Pancreas (tissue), 10 donors: ENCODE measurements at regions not wholly inside any gene's neighbourhood (a gene's known extent, or its start where the extent isn't known, plus 50 kb on each side); places are given as distances from the start of the nearest gene placed in this dataset.

ENCODE experiments used
- ATAC-seq, 4 donors: fragments of 200-7000 bp; cut with Tn5 transposase; one replicate each; pipeline versions ENCODE4 v1.8.0 to v1.9.1; 2020; ENCODE audit warnings: mild to moderate bottlenecking in 4 of 4, moderate library complexity in 4 of 4
- DNase-seq, 6 donors: peaks; one replicate each; pipeline ENCODE4 v3.0.0-alpha.2; 2020
- FAIRE-seq: peaks from 2 replicates; lab custom pipeline; 2012; peaks lifted over from hg19 to GRCh38; lab: Jason Lieb, UNC
- H3K27ac ChIP-seq, 4 donors: fragments of 200-600 bp; sonication (generic); 1 replicate in 3 of 4; 2 replicates in 1 of 4; pipeline versions ENCODE4 v1.5.0 to v1.8.0; 2020
- H3K27me3 ChIP-seq, 4 donors: fragments of 200-600 bp; one replicate each; pipeline ENCODE4 v1.8.0; 2021
- H3K36me3 ChIP-seq, 3 donors: fragments of 200-600 bp; sonication (generic) in 1 of 3; one replicate each; pipeline versions ENCODE4 v1.5.0 to v1.8.0; 2020 to 2021
- H3K4me1 ChIP-seq, 3 donors: fragments of 200-600 bp; one replicate each; pipeline ENCODE4 v1.8.0; 2021
- H3K4me3 ChIP-seq, 4 donors: fragments of 200-600 bp; sonication (generic) in 2 of 4; one replicate each; pipeline versions ENCODE4 v1.5.0 to v1.8.0; 2020 to 2021
- H3K9me3 ChIP-seq, 4 donors: fragments of 200-600 bp; one replicate each; pipeline ENCODE4 v1.8.0; 2021
- WGBS, 2 donors: extraction: QIAGEN DNeasy Blood & Tissue Kit; methylation state at CpG; one replicate each; pipeline ENCODE4 v1.1.7; 2013; 5-methylcytosine and 5-hydroxymethylcytosine counted together
- intact Hi-C, 3 donors: fragments of 100-400 bp; cut with DNase I; formaldehyde crosslinking; loops; one replicate each; pipeline versions ENCODE4 v1.11.1 to v1.14.2; 2022
- TF ChIP-seq, protein P1 (sequence below), 4 donors: fragments of 200-600 bp; sonication (generic) in 3 of 4; IDR thresholded peaks; one replicate each; pipeline versions ENCODE4 v1.5.0 to v1.8.0; 2021; ENCODE audit warnings: antibody characterized with exemption in 4 of 4
- donor health status: healthy with polysubstance abuse.
- donor health status: DM: no; HTN: no; CAD: no; lungs with moderate emphysema.
- donor health status: DM: no; HTN: no; CAD: no.
- donor health status: control.
- donor health status: control.
- donor health status: Bipolar disorder and iron deficiency.
- donor health status: DM: yes; HTN: yes; CAD: no.
- donor health status: DM: no; HTN: no; CAD: no.
- donor health status: DM: no; HTN: no; CAD: no.
- donor health status: DM: yes; HTN: yes; CAD: no.

DNA sequence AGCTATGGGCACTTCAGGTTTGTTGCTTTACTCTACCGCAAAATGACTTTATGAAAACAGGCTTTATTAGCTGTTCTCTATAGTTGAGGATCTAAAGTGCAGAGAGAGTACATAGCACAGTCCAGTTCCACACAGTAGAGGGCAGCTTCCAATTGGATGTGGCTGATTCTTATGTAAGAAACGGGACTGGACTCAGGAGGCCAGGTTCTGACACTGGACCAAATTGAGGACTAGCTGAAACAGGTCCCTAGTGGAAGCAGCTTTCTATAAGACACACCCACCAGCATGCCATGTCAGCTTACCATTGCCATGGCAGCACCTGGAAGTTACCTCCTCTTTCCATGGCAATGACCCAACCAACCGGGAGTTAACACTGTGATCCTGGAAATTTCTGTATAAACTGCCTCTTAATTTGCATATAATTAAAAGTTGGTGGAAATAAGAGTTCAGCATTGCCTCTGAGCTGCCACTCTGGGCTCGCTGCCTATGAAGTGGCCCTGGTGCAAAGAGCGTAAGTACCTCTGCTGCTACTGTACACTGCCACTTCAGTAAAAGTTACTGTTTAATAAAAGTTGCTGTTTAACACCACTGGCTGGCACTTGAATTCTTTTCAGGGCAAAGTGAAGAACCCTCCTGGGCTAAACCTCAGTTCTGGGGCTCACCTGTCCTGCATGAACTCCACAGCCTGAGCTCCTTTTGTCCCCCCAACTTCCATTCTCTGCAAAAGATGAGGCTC, 211.9 kb upstream of the SLC10A2 start:
- FAIRE-seq (no peak), ATAC-seq (no peak), DNase-seq (no peak)
- H3K27ac ChIP-seq = no peak overlapping the region
- H3K9me3 ChIP-seq = no peaks in the 10 kb centered on the region
- no peaks in the 10 kb centered on the region for H3K4me1 ChIP-seq
- no peaks in the 10 kb centered on the region for H3K36me3 ChIP-seq
- WGBS, 2 donors = 46 to 65% methylated on average over 5 of the region's 5 CpGs
- no peak overlapping the region for H3K4me3 ChIP-seq
- no peaks in the 10 kb centered on the region for H3K27me3 ChIP-seq
- intact Hi-C loops = no loop called here
- TF ChIP-seq, protein P1, sequence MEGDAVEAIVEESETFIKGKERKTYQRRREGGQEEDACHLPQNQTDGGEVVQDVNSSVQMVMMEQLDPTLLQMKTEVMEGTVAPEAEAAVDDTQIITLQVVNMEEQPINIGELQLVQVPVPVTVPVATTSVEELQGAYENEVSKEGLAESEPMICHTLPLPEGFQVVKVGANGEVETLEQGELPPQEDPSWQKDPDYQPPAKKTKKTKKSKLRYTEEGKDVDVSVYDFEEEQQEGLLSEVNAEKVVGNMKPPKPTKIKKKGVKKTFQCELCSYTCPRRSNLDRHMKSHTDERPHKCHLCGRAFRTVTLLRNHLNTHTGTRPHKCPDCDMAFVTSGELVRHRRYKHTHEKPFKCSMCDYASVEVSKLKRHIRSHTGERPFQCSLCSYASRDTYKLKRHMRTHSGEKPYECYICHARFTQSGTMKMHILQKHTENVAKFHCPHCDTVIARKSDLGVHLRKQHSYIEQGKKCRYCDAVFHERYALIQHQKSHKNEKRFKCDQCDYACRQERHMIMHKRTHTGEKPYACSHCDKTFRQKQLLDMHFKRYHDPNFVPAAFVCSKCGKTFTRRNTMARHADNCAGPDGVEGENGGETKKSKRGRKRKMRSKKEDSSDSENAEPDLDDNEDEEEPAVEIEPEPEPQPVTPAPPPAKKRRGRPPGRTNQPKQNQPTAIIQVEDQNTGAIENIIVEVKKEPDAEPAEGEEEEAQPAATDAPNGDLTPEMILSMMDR (IDR thresholded peaks at IDR 0.05) = no peak

DNA sequence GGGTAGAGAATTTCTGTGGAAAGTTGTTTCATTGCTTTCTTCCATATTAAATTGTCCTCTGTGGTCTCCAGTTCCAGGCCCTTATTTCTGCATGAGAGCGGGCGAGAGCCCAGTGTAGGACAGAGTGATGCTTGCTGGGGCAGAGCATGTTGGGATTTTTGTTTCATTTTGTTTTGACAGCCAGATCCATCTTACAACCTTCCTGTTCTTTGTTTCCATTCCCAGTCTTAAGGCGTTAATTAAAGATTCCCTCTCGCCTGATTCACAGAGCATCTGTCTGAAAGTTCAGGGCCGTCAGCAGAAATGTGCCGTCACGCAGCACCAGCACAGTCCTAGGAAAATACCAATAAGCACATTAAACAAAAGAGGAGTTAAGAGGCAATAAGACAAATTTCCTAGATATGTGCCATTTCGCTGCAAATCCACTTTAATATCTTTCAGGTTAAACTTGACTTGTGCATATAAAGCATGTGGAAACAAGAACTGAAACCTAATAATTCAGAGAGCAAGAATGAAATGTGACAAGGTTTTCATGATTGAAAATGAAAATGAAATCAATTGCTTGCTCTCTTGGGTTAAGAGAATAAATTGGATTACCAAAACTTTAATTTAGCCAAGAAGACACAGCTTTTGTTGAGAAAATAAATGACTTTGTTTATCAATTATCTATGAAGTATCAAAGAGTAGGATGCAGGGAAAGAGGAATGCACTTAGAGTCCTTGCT, 210.7 kb upstream of the SLC10A2 start:
- H3K4me3 ChIP-seq = no peak overlapping the region
- no peaks in the 10 kb centered on the region for H3K4me1 ChIP-seq
- no peaks in the 10 kb centered on the region for H3K9me3 ChIP-seq
- DNase-seq = no peak
- no peak for FAIRE-seq
- H3K27me3 ChIP-seq = no peaks in the 10 kb centered on the region
- TF ChIP-seq, protein P1 (IDR thresholded peaks at IDR 0.05) = no peak
- WGBS, 2 donors = 66 to 82% methylated on average over 8 of the region's 8 CpGs
- no peak overlapping the region for H3K27ac ChIP-seq
- ATAC-seq = no peak
- intact Hi-C loops = no loop called here
- no peaks in the 10 kb centered on the region for H3K36me3 ChIP-seq

DNA sequence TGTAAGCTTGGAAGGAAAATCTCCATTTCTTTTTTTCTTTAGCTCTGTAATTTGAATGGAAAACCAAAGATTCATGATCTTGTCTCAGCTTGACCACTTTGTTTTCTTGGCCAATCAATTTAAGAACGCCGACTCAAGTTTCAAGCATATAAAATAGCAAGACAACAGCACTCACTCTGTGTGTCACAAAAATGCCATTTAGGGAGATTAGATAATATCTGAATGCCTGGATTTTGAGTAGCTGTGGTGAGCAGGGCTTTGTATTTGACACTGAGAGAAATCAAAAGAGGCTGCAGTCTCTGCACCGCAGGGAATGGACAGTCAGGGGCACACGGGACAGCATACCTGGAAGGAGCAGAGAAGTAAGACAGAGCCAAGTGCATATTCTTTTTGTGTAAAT, 209.5 kb upstream of the SLC10A2 start:
- 50 to 61% methylated on average over 4 of the region's 4 CpGs for WGBS, 2 donors
- no peaks in the 10 kb centered on the region for H3K36me3 ChIP-seq
- TF ChIP-seq, protein P1 (IDR thresholded peaks at IDR 0.05) = no peak
- no peak overlapping the region for H3K4me3 ChIP-seq
- no peak for ATAC-seq
- no peak for FAIRE-seq
- intact Hi-C loops = no loop called here
- no peaks in the 10 kb centered on the region for H3K27me3 ChIP-seq
- H3K27ac ChIP-seq = no peak overlapping the region
- no peaks in the 10 kb centered on the region for H3K9me3 ChIP-seq
- DNase-seq = no peak
- no peaks in the 10 kb centered on the region for H3K4me1 ChIP-seq

GRCh38 chr13:103275081-103275480, 208.9 kb upstream of the SLC10A2 start:
- H3K27me3 ChIP-seq = no peaks in the 10 kb centered on the region
- no peaks in the 10 kb centered on the region for H3K4me1 ChIP-seq
- H3K4me3 ChIP-seq = no peak overlapping the region
- DNase-seq (no peak), FAIRE-seq (no peak), ATAC-seq (no peak)
- H3K36me3 ChIP-seq = no peaks in the 10 kb centered on the region
- TF ChIP-seq, protein P1 (IDR thresholded peaks at IDR 0.05) = no peak
- intact Hi-C loops = no loop called here
- no peaks in the 10 kb centered on the region for H3K9me3 ChIP-seq
- 72 to 79% methylated on average over 2 of the region's 2 CpGs for WGBS, 2 donors
- no peak overlapping the region for H3K27ac ChIP-seq

GRCh38 chr13:103273825-103274224, 207.6 kb upstream of the SLC10A2 start:
- intact Hi-C loops = no loop called here
- H3K27me3 ChIP-seq = no peaks in the 10 kb centered on the region
- ATAC-seq (no peak), FAIRE-seq (no peak), DNase-seq (no peak)
- no peaks in the 10 kb centered on the region for H3K36me3 ChIP-seq
- TF ChIP-seq, protein P1 (IDR thresholded peaks at IDR 0.05) = no peak
- H3K27ac ChIP-seq = no peak overlapping the region
- H3K9me3 ChIP-seq = no peaks in the 10 kb centered on the region
- H3K4me3 ChIP-seq = no peak overlapping the region
- H3K4me1 ChIP-seq = no peaks in the 10 kb centered on the region
